Peyer's patch (tissue), 4 donors: ENCODE measurements at regions not wholly inside any gene's neighbourhood (a gene's known extent, or its start where the extent isn't known, plus 50 kb on each side); places are given as distances from the start of the nearest gene placed in this dataset.

ENCODE experiments used
- DNase-seq, 3 donors: peaks; one replicate each; pipeline ENCODE4 v3.0.0-alpha.2; 2017 to 2019
- H3K27ac ChIP-seq, 4 donors: fragments of 200-600 bp; sonication (generic); one replicate each; pipeline ENCODE4 v1.5.1; 2016 to 2019
- H3K27me3 ChIP-seq, 2 donors: fragments of 200-600 bp; sonication (generic); one replicate each; pipeline ENCODE4 v1.5.1; 2019
- H3K36me3 ChIP-seq, 3 donors: fragments of 200-600 bp; sonication (generic); one replicate each; pipeline ENCODE4 v1.5.1; 2016 to 2019
- H3K4me1 ChIP-seq, 4 donors: fragments of 200-600 bp; sonication (generic); one replicate each; pipeline ENCODE4 v1.5.1; 2016 to 2019
- H3K4me3 ChIP-seq, 4 donors: fragments of 200-600 bp; sonication (generic); 1 replicate in 3 of 4; 2 replicates in 1 of 4; pipeline ENCODE4 v1.5.1; 2016 to 2019; ENCODE audit warnings: mild to moderate bottlenecking in 1 of 4
- H3K9me3 ChIP-seq, 4 donors: fragments of 200-600 bp; sonication (generic); one replicate each; pipeline ENCODE4 v1.5.1; 2016 to 2019; ENCODE audit warnings: mild to moderate bottlenecking in 1 of 4
- CTCF ChIP-seq, 6 experiments: fragments of 450-650 bp in 4 of 6; fragments of 200-600 bp in 2 of 6; sonication (generic) in 1 of 6; IDR thresholded peaks; one replicate each; pipeline ENCODE4 v1.5.1; 2017 to 2019; ENCODE audit warnings: antibody characterized with exemption in 6 of 6, mild to moderate bottlenecking in 3 of 6, moderate library complexity in 1 of 6
- POLR2A ChIP-seq, 2 donors: fragments of 450-650 bp; IDR thresholded peaks; one replicate each; pipeline ENCODE4 v1.5.1; 2017; ENCODE audit warnings: antibody characterized with exemption in 2 of 2, mild to moderate bottlenecking in 2 of 2, moderate library complexity in 2 of 2

- TF ChIP-seq POLR2A (IDR thresholded peaks at IDR 0.05), result no peak
- TF ChIP-seq CTCF (IDR thresholded peaks at IDR 0.05), result no peak
- H3K27ac ChIP-seq, result no peak overlapping the region
- no peaks in the 10 kb centered on the region for H3K9me3 ChIP-seq
- H3K4me3 ChIP-seq, result no peak overlapping the region
- no peak for DNase-seq
- no peaks in the 10 kb centered on the region for H3K4me1 ChIP-seq
- H3K27me3 ChIP-seq, result no peaks in the 10 kb centered on the region
- no peaks in the 10 kb centered on the region for H3K36me3 ChIP-seq
Measured at GRCh38 chr13:62593804-62594203, 1178.2 kb upstream of the PCDH20 start.

DNA sequence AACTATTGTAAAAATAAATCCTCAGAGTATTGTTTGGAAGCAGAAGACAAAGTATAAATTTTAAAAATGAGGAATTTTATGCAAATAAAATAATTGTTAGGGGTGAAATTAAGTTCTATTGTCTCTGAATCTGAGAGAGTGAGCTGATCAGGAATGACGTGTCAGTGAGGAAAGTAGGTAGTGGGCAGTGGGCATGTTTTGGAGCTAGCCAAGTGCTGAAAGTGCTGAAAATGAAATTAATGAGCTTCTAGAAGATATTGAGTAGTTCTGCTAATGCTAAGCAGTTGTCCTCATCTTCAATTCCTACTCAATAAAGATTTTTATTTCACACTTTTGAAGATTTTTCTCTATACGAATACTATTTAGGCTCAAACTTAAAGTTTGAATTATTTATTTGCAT lies 1167.8 kb upstream of the PCDH20 start:
- H3K4me1 ChIP-seq, result no peaks in the 10 kb centered on the region
- no peak for DNase-seq
- H3K9me3 ChIP-seq, result no peaks in the 10 kb centered on the region
- H3K36me3 ChIP-seq, result no peaks in the 10 kb centered on the region
- no peaks in the 10 kb centered on the region for H3K27me3 ChIP-seq
- no peak for TF ChIP-seq CTCF (IDR thresholded peaks at IDR 0.05)
- TF ChIP-seq POLR2A (IDR thresholded peaks at IDR 0.05), result no peak
- H3K27ac ChIP-seq, result no peak overlapping the region
- no peak overlapping the region for H3K4me3 ChIP-seq

DNA sequence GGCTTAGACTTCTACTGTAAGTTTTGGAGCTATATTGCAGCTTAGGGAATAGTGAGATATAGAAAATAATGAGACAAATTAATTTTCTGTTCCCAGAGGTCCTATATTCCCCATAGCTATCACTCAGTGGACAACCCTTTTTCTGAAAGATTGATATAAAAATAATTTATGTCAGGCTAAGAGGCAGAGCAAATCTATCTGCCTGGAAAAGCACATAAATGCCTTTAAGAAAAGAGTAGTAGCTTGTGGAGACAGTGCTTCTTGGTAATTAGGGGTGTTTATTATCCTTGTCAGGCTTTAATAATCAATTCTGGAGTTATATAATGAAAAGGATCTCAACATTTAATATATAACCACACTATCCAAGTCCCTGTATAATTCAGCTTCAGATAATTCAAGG lies 1162.8 kb upstream of the PCDH20 start:
- no peak overlapping the region for H3K4me3 ChIP-seq
- H3K27ac ChIP-seq, result no peak overlapping the region
- no peaks in the 10 kb centered on the region for H3K4me1 ChIP-seq
- no peaks in the 10 kb centered on the region for H3K27me3 ChIP-seq
- TF ChIP-seq POLR2A (IDR thresholded peaks at IDR 0.05), result no peak
- no peaks in the 10 kb centered on the region for H3K9me3 ChIP-seq
- no peak for DNase-seq
- no peaks in the 10 kb centered on the region for H3K36me3 ChIP-seq

DNA sequence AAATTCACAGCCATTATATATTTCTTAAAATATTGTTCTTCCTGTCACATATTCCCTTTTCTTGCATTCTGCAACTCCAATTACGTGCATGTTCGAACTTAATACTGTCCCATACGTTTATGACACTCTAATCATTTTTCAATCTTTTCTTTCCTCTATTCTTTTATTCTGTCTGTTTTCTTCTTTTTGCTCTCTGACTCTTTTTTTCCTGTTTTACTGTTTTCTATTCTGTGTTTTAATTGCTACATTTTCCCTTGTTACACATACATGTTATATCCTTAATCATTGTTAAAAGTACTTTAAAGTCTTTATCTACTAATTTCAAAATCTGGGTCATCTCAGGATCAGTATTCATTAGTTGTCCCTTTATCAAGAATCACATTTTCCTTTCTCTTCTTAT lies 1149.1 kb upstream of the PCDH20 start:
- H3K4me3 ChIP-seq, result no peak overlapping the region
- DNase-seq, result no peak
- H3K27me3 ChIP-seq, result no peaks in the 10 kb centered on the region
- TF ChIP-seq CTCF (IDR thresholded peaks at IDR 0.05) (no peak), POLR2A (IDR thresholded peaks at IDR 0.05) (no peak)
- H3K27ac ChIP-seq, result no peak overlapping the region
- no peaks in the 10 kb centered on the region for H3K9me3 ChIP-seq
- H3K4me1 ChIP-seq, result no peaks in the 10 kb centered on the region
- no peaks in the 10 kb centered on the region for H3K36me3 ChIP-seq

DNA sequence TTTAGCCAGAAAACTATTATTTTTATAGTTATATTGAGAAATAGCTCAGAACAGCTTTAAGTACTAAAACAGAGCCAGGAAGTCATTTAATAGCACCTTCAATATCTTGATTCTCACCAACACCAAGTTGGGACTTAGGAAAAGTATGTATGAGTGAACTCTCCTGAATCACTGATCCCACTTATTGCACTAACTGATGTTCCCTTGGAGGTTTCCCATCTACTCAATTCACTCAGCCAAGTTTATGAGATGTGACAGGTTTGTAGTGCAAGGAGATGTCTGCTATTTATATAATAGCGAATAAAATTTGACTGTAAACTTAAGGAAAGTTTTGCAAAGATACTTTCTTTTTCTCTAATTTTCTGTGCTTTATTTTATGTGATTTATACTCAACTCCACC lies 1147.6 kb upstream of the PCDH20 start:
- Histone ChIP-seq H3K4me1 (no peaks in the 10 kb centered on the region), H3K9me3 (no peaks in the 10 kb centered on the region), H3K4me3 (no peak overlapping the region), H3K36me3 (no peaks in the 10 kb centered on the region), H3K27ac (no peak overlapping the region), H3K27me3 (no peaks in the 10 kb centered on the region)
- TF ChIP-seq CTCF (IDR thresholded peaks at IDR 0.05) (no peak), POLR2A (IDR thresholded peaks at IDR 0.05) (no peak)
- DNase-seq, result no peak

GRCh38 chr13:62556978-62557377 lies 1141.3 kb upstream of the PCDH20 start:
- Histone ChIP-seq H3K36me3 (no peaks in the 10 kb centered on the region), H3K4me1 (no peaks in the 10 kb centered on the region), H3K9me3 (no peaks in the 10 kb centered on the region), H3K27me3 (no peaks in the 10 kb centered on the region), H3K27ac (no peak overlapping the region), H3K4me3 (no peak overlapping the region)
- no peak for TF ChIP-seq CTCF (IDR thresholded peaks at IDR 0.05)
- TF ChIP-seq POLR2A (IDR thresholded peaks at IDR 0.05), result no peak
- no peak for DNase-seq
